Endothelial cell of umbilical vein (primary cell): ENCODE measurements at regions not wholly inside any gene's neighbourhood (a gene's known extent, or its start where the extent isn't known, plus 50 kb on each side); places are given as distances from the start of the nearest gene placed in this dataset.

Experiments
- BruUV-seq: library from RNA; stranded (reverse); fragments of 400-500 nt; replicated peaks from 2 replicates; lab custom pipeline; 2021; lab: Mats Ljungman, UMichigan
- CTCF ChIA-PET: fragments of 300-600, 350-600 bp; sonication (Branson Sonifier 250); formaldehyde crosslinking; loops from one replicate; lab custom pipeline; 2021; ENCODE audit warnings: antibody characterized with exemption, inconsistent platforms; lab: Charles Lee
- POLR2A ChIA-PET: fragments of 300-600, 350-600 bp; sonication (Branson Sonifier 250); formaldehyde crosslinking; loops from one replicate; lab custom pipeline; 2021; ENCODE audit warnings: antibody characterized with exemption, inconsistent platforms; lab: Charles Lee
- DNase-seq: peaks from one replicate; pipeline ENCODE4 v3.0.0-alpha.2; 2011; ENCODE audit warnings: low read depth, low spot score
- FAIRE-seq: peaks from 2 replicates; lab custom pipeline; 2011; peaks lifted over from hg19 to GRCh38; lab: Jason Lieb, UNC
- H2AFZ ChIP-seq: 2 replicates; pipeline ENCODE4 v1.6.0; 2012; ENCODE audit warnings: low read depth, low read length, control low read depth, inconsistent platforms
- H3K27ac ChIP-seq: 2 replicates; pipeline ENCODE4 v1.5.1; 2011; ENCODE audit warnings: low read depth, mild to moderate bottlenecking, control low read depth, low read length, moderate library complexity; ENCODE audit not compliant: insufficient read depth
- H3K27me3 ChIP-seq, 2 experiments: 2 replicates each; pipeline versions ENCODE4 v1.6.0 to v1.6.1; 2011; ENCODE audit warnings: low read length in 2 of 2, mixed read lengths in 1 of 2; ENCODE audit not compliant: control insufficient read depth in 2 of 2, insufficient read depth in 2 of 2
- H3K36me3 ChIP-seq, 2 experiments: 2 replicates in 1 of 2; 3 replicates in 1 of 2; pipeline ENCODE4 v1.5.1; 2011; ENCODE audit warnings: low read length in 2 of 2, mild to moderate bottlenecking in 1 of 2, moderate library complexity in 1 of 2; ENCODE audit not compliant: control insufficient read depth in 2 of 2, insufficient read depth in 2 of 2; ENCODE audit errors: extremely low read depth in 1 of 2
- H3K4me1 ChIP-seq: 3 replicates; pipeline ENCODE4 v1.5.1; 2011; ENCODE audit warnings: mild to moderate bottlenecking, low read length; ENCODE audit not compliant: control insufficient read depth, insufficient read depth; ENCODE audit errors: extremely low read depth
- H3K4me2 ChIP-seq: 2 replicates; pipeline ENCODE4 v1.6.1; 2011; ENCODE audit warnings: low read length, control low read depth, mixed read lengths; ENCODE audit not compliant: insufficient read depth
- H3K4me3 ChIP-seq, 3 experiments: fragments of 200-600 bp in 1 of 3; sonication (generic), shearing (Covaris generic) in 1 of 3; replicated peaks in 1 of 3; 2 replicates each; pipeline ENCODE4 v1.5.1; 2011 to 2016; ENCODE audit warnings: control low read depth in 3 of 3, low read length in 3 of 3, mild to moderate bottlenecking in 2 of 3, inconsistent platforms in 1 of 3, low read depth in 1 of 3, moderate library complexity in 1 of 3; ENCODE audit not compliant: insufficient read depth in 1 of 3
- H3K79me2 ChIP-seq: 2 replicates; pipeline ENCODE4 v1.6.0; 2012; ENCODE audit warnings: low read length, inconsistent platforms; ENCODE audit not compliant: control insufficient read depth, insufficient read depth
- H3K9ac ChIP-seq: replicated peaks from 2 replicates; pipeline ENCODE3; 2011; ENCODE audit warnings: low read length, control low read depth; ENCODE audit not compliant: insufficient read depth; ENCODE audit errors: extremely low read depth
- H3K9me1 ChIP-seq: replicated peaks from 3 replicates; pipeline ENCODE4 v1.6.0; 2011; ENCODE audit warnings: mild to moderate bottlenecking, low read length; ENCODE audit not compliant: control insufficient read depth, insufficient read depth; ENCODE audit errors: extremely low read depth
- H3K9me3 ChIP-seq: replicated peaks from 2 replicates; pipeline ENCODE4 v1.5.1; 2012; ENCODE audit warnings: low read length, inconsistent platforms; ENCODE audit not compliant: control insufficient read depth, insufficient read depth
- H4K20me1 ChIP-seq: replicated peaks from 2 replicates; pipeline ENCODE3; 2011; ENCODE audit warnings: mild to moderate bottlenecking, low read length; ENCODE audit not compliant: control insufficient read depth, insufficient read depth; ENCODE audit errors: extremely low read depth
- EZH2 ChIP-seq: IDR thresholded peaks from 2 replicates; pipeline ENCODE4 v1.6.1; 2012; ENCODE audit warnings: borderline replicate concordance, low read depth, mild to moderate bottlenecking, moderate library complexity, low read length, inconsistent platforms; ENCODE audit not compliant: severe bottlenecking
- GATA2 ChIP-seq: IDR thresholded peaks from 2 replicates; pipeline ENCODE4 v1.7.0; 2011; ENCODE audit warnings: low read depth, mild to moderate bottlenecking, moderate library complexity, mixed read lengths, low read length; ENCODE audit not compliant: insufficient read length, insufficient read depth
- MYC ChIP-seq: IDR thresholded peaks from one replicate; pipeline ENCODE4 v1.6.1; 2011; ENCODE audit warnings: mild to moderate bottlenecking, low read depth, low read length
- POLR2A ChIP-seq: IDR thresholded peaks from 2 replicates; pipeline ENCODE4 v1.6.1; 2012; ENCODE audit warnings: low read depth, mild to moderate bottlenecking, control low read depth, low read length
- POLR2AphosphoS5 ChIP-seq: IDR thresholded peaks from 2 replicates; pipeline ENCODE4 v1.6.1; 2012; ENCODE audit warnings: low read depth, mild to moderate bottlenecking, control low read depth, low read length, moderate library complexity; ENCODE audit not compliant: insufficient read depth
- dilution Hi-C: fragments of 300-500 bp; cut with MboI; formaldehyde crosslinking; loops from one replicate; pipeline ENCODE4 v1.15.0; 2019; ENCODE audit warnings: low sequenced_read_pairs; ENCODE audit not compliant: extremely low pct_ligation_motif_present
- intact Hi-C: fragments of 100-400 bp; cut with micrococcal nuclease; formaldehyde crosslinking; loops from one replicate; pipeline ENCODE4 v1.10.0; 2022
- TF ChIP-seq, protein P1 (sequence below), 2 donors: IDR thresholded peaks; 1 replicate in 1 of 2; 2 replicates in 1 of 2; pipeline ENCODE4 v1.5.1; 2011; ENCODE audit warnings: low read length in 2 of 2, mild to moderate bottlenecking in 2 of 2, moderate library complexity in 2 of 2, control low read depth in 1 of 2, inconsistent platforms in 1 of 2, low read depth in 1 of 2; ENCODE audit not compliant: insufficient read depth in 1 of 2; ENCODE audit errors: extremely low read depth in 1 of 2

DNA sequence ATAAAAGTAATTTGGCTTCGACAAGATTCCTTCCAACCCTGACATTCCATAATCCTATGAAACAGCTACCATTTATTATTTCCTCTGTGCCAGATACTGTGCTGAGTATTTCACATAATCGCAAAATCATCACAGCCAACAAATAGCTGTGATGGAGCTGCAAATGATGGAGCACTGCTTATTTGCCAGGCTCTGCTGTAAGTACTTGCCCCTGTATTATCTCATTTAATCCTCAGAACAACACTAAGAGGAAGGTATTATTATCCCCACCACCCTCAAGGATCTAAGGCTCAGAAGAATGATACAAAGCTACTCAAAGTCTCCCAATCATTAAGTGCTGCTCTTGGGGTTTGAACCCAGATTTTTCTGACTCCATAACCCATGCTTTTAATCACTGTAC is 145.5 kb downstream of the CCDC34 start:
- H3K36me3 ChIP-seq, result no peaks in the 10 kb centered on the region
- H3K79me2 ChIP-seq, result no peaks in the 10 kb centered on the region
- peaks cover 23% of the 10 kb centered on the region for H3K4me1 ChIP-seq
- H3K9me3 ChIP-seq, result no peaks in the 10 kb centered on the region
- no peak overlapping the region for H3K27ac ChIP-seq
- BruUV-seq, result no TSS peak
- peaks cover 38 to 41% of the 10 kb centered on the region in 2 experiments for H3K27me3 ChIP-seq
- H4K20me1 ChIP-seq, result no peaks in the 10 kb centered on the region
- H3K9me1 ChIP-seq, result no peaks in the 10 kb centered on the region
- FAIRE-seq, result no peak
- TF ChIP-seq, protein P1, sequence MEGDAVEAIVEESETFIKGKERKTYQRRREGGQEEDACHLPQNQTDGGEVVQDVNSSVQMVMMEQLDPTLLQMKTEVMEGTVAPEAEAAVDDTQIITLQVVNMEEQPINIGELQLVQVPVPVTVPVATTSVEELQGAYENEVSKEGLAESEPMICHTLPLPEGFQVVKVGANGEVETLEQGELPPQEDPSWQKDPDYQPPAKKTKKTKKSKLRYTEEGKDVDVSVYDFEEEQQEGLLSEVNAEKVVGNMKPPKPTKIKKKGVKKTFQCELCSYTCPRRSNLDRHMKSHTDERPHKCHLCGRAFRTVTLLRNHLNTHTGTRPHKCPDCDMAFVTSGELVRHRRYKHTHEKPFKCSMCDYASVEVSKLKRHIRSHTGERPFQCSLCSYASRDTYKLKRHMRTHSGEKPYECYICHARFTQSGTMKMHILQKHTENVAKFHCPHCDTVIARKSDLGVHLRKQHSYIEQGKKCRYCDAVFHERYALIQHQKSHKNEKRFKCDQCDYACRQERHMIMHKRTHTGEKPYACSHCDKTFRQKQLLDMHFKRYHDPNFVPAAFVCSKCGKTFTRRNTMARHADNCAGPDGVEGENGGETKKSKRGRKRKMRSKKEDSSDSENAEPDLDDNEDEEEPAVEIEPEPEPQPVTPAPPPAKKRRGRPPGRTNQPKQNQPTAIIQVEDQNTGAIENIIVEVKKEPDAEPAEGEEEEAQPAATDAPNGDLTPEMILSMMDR (IDR thresholded peaks at IDR 0.05; ENCODE audit: extremely low read depth in 1 of 2, insufficient read depth in 1 of 2, low read depth in 1 of 2, low read length in 2 of 2), result no peak
- TF ChIP-seq POLR2A (no peak), EZH2 (no peak), POLR2AphosphoS5 (no peak), MYC (no peak), GATA2 (no peak)
- H3K9ac ChIP-seq, result no peak overlapping the region
- H3K4me2 ChIP-seq, result no peak overlapping the region
- CTCF ChIA-PET, result interaction anchor here (1.1 to 4.6 kb wide), 4 partner anchors 8 to 79 kb away, joined by 3 to 38 read pairs (median 6); no protein-coding TSS in a partner anchor
- dilution Hi-C loops, result no loop called here
- POLR2A ChIA-PET, result no interaction called here
- no peak overlapping the region for H3K4me3 ChIP-seq
- intact Hi-C loops, result no loop called here
- no peak overlapping the region for H2AFZ ChIP-seq
- no peak for DNase-seq
